ENCODE measurements at regions not wholly inside any gene's neighbourhood (a gene's known extent, or its start where the extent isn't known, plus 50 kb on each side); places are given as distances from the start of the nearest gene placed in this dataset.

- TF ChIP-seq POLR2A (IDR thresholded peaks at IDR 0.05; ENCODE audit: insufficient read depth in 1 of 2, low read depth in 2 of 2, low read length in 2 of 2) (no peak), ZNF207 (IDR thresholded peaks at IDR 0.05; ENCODE audit: borderline replicate concordance) (no peak), FOXP4 (CRISPR knock-in tag; IDR thresholded peaks at IDR 0.05) (no peak), ATF3 (CRISPR knock-in tag; IDR thresholded peaks at IDR 0.05) (no peak)
These were observed 69.3 kb upstream of the MED13 start for GRCh38 chr17:62134397-62134796.

All from HepG2 (cell line).